ENCODE measurements at regions not wholly inside any gene's neighbourhood (a gene's known extent, or its start where the extent isn't known, plus 50 kb on each side); places are given as distances from the start of the nearest gene placed in this dataset.

DNA sequence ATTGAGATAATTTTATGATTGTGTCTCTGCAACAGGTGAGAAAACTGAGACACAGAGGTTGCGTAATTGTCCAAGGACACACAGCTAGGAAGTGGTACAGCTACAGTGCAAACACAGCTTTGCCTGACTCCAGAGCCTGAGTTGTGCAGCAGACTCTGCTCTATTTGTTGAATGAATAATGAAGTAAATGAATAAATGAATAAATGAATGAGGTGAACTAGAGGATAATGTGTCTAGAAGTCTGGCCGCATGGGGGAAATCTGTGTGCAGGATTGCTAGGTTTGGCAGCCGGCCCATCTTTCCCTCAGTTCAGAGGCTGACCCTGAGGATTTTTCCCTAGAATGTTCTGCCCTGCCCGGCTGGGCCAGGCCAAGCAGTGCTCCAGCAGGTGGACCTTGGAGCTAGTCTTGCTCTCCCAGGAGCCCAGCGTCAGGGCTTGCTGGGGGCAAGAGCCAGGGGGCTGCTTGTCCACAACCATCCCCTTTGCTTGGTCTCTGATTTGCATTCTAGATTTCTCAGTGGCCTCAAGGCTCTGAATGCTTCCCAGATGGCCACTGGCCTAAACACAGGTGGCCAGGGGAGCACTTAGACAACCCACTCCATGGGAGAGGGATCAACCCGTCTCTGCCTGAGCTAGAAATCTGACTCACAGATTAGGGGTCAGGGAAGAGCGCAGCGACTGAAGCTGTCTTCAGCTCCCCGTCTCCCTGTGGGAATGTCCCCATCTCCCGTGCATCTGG lies 225.2 kb downstream of the C12orf75 start:
- no peaks in the 10 kb centered on the region for H3K27me3 ChIP-seq (ENCODE audit: control insufficient read depth in 2 of 2, insufficient read depth in 1 of 2, low read length in 1 of 2)
- WGBS: 95% methylated on average over 10 of the region's 10 CpGs
- no peak for DNase-seq (ENCODE audit: low read depth in 6 of 9, low spot score in 9 of 9)
- no peaks in the 10 kb centered on the region for H3K36me3 ChIP-seq (ENCODE audit: control insufficient read depth in 2 of 2, insufficient read depth in 2 of 2, low read length in 1 of 2)
- H3K4me1 ChIP-seq (ENCODE audit: control insufficient read depth in 2 of 2, insufficient read depth in 2 of 2, low read length in 2 of 2): no peaks in the 10 kb centered on the region
- no peaks in the 10 kb centered on the region for H3K9me3 ChIP-seq (ENCODE audit: control insufficient read depth in 2 of 2, insufficient read depth in 1 of 2, low read length in 1 of 2)
- no peak overlapping the region for H3K4me3 ChIP-seq (ENCODE audit: low read length in 2 of 2)
- H3K27ac ChIP-seq (ENCODE audit: low read depth in 1 of 2, low read length in 1 of 2): no peak overlapping the region

DNA sequence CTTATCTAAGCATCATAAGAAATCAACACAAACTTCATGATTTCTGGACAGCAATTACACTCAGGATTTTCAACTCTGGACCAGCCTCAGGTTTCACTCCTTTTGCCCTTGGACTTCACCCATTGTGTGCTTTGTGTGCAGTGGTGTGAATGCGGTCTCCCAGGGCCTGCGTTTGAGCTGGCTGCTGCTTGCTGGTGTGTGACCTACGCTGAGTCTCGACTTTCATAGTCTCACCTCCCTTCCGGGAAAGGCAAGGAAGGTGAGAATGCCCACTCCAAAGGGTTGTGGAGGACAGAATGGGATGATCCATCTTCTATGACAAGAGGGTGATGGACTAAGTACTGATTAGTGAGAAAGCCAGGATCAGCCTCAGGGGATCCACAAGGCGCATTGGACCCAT lies 228.8 kb downstream of the C12orf75 start:
- H3K4me3 ChIP-seq (ENCODE audit: low read length in 2 of 2): no peak overlapping the region
- 95% methylated on average over 6 of the region's 6 CpGs for WGBS
- H3K27ac ChIP-seq (ENCODE audit: low read depth in 1 of 2, low read length in 1 of 2): no peak overlapping the region
- H3K27me3 ChIP-seq (ENCODE audit: control insufficient read depth in 2 of 2, insufficient read depth in 1 of 2, low read length in 1 of 2): no peaks in the 10 kb centered on the region
- H3K36me3 ChIP-seq (ENCODE audit: control insufficient read depth in 2 of 2, insufficient read depth in 2 of 2, low read length in 1 of 2): no peaks in the 10 kb centered on the region
- DNase-seq (ENCODE audit: low read depth in 6 of 9, low spot score in 9 of 9): no peak
- H3K4me1 ChIP-seq (ENCODE audit: control insufficient read depth in 2 of 2, insufficient read depth in 2 of 2, low read length in 2 of 2): no peaks in the 10 kb centered on the region
- no peaks in the 10 kb centered on the region for H3K9me3 ChIP-seq (ENCODE audit: control insufficient read depth in 2 of 2, insufficient read depth in 1 of 2, low read length in 1 of 2)

DNA sequence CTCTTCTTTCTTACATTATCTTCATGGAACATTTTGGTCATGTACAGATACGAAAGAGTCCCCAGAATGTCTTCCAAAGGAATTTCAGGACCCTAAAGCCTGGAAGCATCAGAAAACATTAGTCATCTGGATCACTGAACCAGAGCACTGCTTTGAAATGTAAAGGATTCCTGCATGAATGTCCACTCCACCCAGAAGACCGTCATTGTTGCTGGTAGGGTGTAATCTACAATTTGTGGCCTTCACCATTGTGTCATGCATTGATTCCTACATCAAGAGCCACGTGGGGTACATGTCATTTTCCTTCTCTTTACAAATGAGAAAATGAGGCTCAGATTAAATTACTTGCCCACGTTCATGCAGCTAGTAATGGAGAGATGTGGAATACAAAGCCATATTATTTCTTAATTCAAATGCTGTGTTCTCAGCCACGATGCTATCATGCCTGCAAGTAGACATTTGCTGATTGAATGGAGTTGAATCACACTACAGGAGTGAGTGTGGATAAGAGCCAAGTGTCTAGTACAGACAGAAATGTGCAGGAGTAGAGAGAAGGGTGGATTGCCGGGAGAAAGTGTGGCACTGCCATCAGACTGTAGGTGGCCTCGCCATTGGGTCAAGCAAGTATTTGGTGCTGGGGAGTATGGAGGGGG lies 231.2 kb downstream of the C12orf75 start:
- no peaks in the 10 kb centered on the region for H3K4me1 ChIP-seq (ENCODE audit: control insufficient read depth in 2 of 2, insufficient read depth in 2 of 2, low read length in 2 of 2)
- H3K27me3 ChIP-seq (ENCODE audit: control insufficient read depth in 2 of 2, insufficient read depth in 1 of 2, low read length in 1 of 2): no peaks in the 10 kb centered on the region
- H3K27ac ChIP-seq (ENCODE audit: low read depth in 1 of 2, low read length in 1 of 2): no peak overlapping the region
- WGBS: 81% methylated on average over 7 of the region's 7 CpGs
- H3K4me3 ChIP-seq (ENCODE audit: low read length in 2 of 2): no peak overlapping the region
- no peak for DNase-seq (ENCODE audit: low read depth in 6 of 9, low spot score in 9 of 9)
- H3K36me3 ChIP-seq (ENCODE audit: control insufficient read depth in 2 of 2, insufficient read depth in 2 of 2, low read length in 1 of 2): no peaks in the 10 kb centered on the region
- H3K9me3 ChIP-seq (ENCODE audit: control insufficient read depth in 2 of 2, insufficient read depth in 1 of 2, low read length in 1 of 2): no peaks in the 10 kb centered on the region

DNA sequence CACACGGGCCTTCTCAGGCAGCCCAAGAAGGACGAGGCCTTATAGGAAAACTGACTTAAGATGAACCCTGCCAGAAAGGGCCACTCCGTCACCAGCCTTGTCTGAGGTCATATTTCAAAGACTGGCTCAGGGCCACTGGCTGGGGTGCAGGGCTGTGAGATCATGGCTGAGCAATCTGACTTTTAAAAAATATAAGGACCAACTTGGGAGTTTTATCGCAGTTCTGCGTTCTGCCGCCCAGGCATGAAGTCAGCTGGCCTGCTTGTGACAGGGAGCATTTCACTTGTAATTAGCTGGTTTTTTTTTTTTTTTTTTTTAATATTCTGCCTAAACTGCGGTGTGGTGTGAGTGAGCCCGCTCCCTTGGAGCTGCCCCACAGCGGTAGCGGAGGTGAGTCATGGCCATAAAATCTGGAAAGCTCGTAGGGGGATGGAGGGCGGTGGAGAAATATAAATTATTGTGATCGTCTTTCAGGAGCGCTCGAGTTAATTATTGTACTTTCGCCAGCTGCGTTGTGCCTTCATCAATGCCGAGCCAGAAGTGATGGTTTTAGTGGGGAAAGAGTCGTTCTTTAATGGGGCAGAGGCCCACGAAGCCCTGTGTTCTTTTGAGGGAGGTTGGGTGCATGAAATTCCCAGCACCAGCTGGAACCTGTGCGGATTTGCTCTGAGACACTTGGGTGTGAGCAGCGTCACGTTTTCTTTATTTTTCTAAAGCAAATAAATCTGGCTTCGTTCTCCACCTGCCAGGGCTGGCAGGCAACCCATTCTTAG lies 231.9 kb downstream of the C12orf75 start:
- WGBS: 89% methylated on average over 24 of the region's 24 CpGs
- DNase-seq (ENCODE audit: low read depth in 6 of 9, low spot score in 9 of 9): peak in 1 of 9 donors; percentile 0
- Histone ChIP-seq H3K9me3 (ENCODE audit: control insufficient read depth in 2 of 2, insufficient read depth in 1 of 2, low read length in 1 of 2) (no peaks in the 10 kb centered on the region), H3K4me1 (ENCODE audit: control insufficient read depth in 2 of 2, insufficient read depth in 2 of 2, low read length in 2 of 2) (no peaks in the 10 kb centered on the region), H3K4me3 (ENCODE audit: low read length in 2 of 2) (no peak overlapping the region), H3K27ac (ENCODE audit: low read depth in 1 of 2, low read length in 1 of 2) (peak overlapping the region; percentile 16 to 19), H3K27me3 (ENCODE audit: control insufficient read depth in 2 of 2, insufficient read depth in 1 of 2, low read length in 1 of 2) (no peaks in the 10 kb centered on the region), H3K36me3 (ENCODE audit: control insufficient read depth in 2 of 2, insufficient read depth in 2 of 2, low read length in 1 of 2) (no peaks in the 10 kb centered on the region)

DNA sequence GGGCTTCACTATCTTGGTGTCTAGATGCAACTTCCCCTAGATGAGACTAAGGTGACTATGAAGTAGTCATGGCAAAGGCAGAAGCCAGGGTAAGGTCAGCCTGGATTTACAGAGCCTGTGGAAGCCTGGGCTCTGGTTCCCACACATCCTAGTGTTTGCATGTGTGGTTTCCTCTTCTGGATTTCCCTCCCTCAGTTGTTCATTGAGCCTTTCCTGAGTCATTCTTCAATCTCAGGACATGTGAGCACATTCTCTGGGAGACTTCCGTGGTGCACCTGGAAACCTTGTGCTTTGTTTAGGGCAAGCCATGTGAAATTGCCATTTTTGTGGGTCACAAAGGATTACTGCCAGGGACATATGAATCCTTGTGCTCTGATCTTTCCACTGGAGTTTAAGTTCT lies 236.6 kb downstream of the C12orf75 start:
- Histone ChIP-seq H3K27ac (ENCODE audit: low read depth in 1 of 2, low read length in 1 of 2) (no peak overlapping the region), H3K4me1 (ENCODE audit: control insufficient read depth in 2 of 2, insufficient read depth in 2 of 2, low read length in 2 of 2) (no peaks in the 10 kb centered on the region), H3K27me3 (ENCODE audit: control insufficient read depth in 2 of 2, insufficient read depth in 1 of 2, low read length in 1 of 2) (no peaks in the 10 kb centered on the region), H3K36me3 (ENCODE audit: control insufficient read depth in 2 of 2, insufficient read depth in 2 of 2, low read length in 1 of 2) (no peaks in the 10 kb centered on the region), H3K9me3 (ENCODE audit: control insufficient read depth in 2 of 2, insufficient read depth in 1 of 2, low read length in 1 of 2) (no peaks in the 10 kb centered on the region), H3K4me3 (ENCODE audit: low read length in 2 of 2) (no peak overlapping the region)
- 74% methylated on average over 1 of the region's 1 CpG for WGBS
- DNase-seq (ENCODE audit: low read depth in 6 of 9, low spot score in 9 of 9): no peak

DNA sequence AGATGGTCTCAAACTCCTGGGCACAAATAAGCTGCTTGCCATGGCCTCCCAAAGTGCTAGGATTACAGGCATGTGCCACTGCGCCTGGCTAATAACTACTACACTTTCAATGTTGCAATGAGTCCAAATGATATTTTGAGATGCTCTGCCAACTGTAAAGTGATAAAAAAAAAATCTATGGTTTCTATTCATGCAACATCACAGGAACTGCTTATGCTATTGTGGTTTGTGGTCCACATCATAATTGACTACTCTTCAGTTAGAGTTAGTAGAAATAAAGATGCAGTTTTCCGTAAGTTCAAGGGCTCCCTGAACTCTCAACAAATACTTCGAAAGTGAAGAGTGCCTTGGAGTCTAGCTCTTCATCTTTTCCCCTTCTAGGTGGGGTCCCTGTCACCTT lies 239.4 kb downstream of the C12orf75 start:
- WGBS: 88% methylated on average over 3 of the region's 3 CpGs
- Histone ChIP-seq H3K27ac (ENCODE audit: low read depth in 1 of 2, low read length in 1 of 2) (no peak overlapping the region), H3K4me3 (ENCODE audit: low read length in 2 of 2) (no peak overlapping the region), H3K4me1 (ENCODE audit: control insufficient read depth in 2 of 2, insufficient read depth in 2 of 2, low read length in 2 of 2) (no peaks in the 10 kb centered on the region), H3K36me3 (ENCODE audit: control insufficient read depth in 2 of 2, insufficient read depth in 2 of 2, low read length in 1 of 2) (no peaks in the 10 kb centered on the region), H3K27me3 (ENCODE audit: control insufficient read depth in 2 of 2, insufficient read depth in 1 of 2, low read length in 1 of 2) (no peaks in the 10 kb centered on the region), H3K9me3 (ENCODE audit: control insufficient read depth in 2 of 2, insufficient read depth in 1 of 2, low read length in 1 of 2) (no peaks in the 10 kb centered on the region)
- DNase-seq (ENCODE audit: low read depth in 6 of 9, low spot score in 9 of 9): no peak

DNA sequence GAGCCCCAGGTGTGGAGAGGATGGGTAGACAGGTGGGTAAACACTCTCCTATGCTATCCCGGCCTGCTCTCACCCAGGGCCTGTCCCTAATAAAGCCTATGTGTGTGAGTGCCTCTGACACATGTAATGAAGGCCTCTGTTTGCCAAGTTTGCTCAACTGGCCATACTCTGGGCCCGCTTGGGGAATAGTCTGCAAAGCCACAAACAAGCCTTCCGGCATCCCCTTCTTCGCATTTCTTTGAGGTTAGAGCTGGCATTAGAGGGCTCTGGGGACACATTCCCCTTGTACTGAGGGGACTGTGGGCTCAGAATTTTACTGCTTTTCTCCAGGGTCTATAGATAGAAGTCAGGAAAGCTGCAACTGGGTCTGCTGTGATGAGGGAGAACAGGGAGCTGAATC lies 240.5 kb downstream of the C12orf75 start:
- H3K27ac ChIP-seq (ENCODE audit: low read depth in 1 of 2, low read length in 1 of 2): no peak overlapping the region
- no peak overlapping the region for H3K4me3 ChIP-seq (ENCODE audit: low read length in 2 of 2)
- no peak for DNase-seq (ENCODE audit: low read depth in 6 of 9, low spot score in 9 of 9)
- 95% methylated on average over 4 of the region's 4 CpGs for WGBS
- no peaks in the 10 kb centered on the region for H3K9me3 ChIP-seq (ENCODE audit: control insufficient read depth in 2 of 2, insufficient read depth in 1 of 2, low read length in 1 of 2)
- no peaks in the 10 kb centered on the region for H3K4me1 ChIP-seq (ENCODE audit: control insufficient read depth in 2 of 2, insufficient read depth in 2 of 2, low read length in 2 of 2)
- H3K36me3 ChIP-seq (ENCODE audit: control insufficient read depth in 2 of 2, insufficient read depth in 2 of 2, low read length in 1 of 2): no peaks in the 10 kb centered on the region
- H3K27me3 ChIP-seq (ENCODE audit: control insufficient read depth in 2 of 2, insufficient read depth in 1 of 2, low read length in 1 of 2): no peaks in the 10 kb centered on the region

DNA sequence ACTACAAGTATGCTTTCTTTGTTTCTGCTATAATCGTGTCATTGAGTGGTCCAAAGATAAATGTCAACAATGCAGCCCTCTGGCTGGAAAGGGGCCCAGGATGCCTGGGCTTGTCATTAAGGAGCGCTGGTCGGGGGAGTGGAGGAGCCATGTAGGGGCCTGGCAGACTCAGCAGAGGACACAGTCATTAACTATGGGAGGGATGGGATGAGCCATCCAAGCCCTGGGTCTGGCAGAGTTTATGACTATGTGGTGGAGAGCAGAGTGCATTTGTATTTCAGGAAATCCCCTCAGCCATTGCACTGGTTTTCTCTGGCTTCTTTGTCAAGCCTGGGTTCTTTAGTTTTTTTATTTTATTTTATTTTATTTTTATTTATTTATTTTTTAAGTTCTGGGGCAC lies 243.1 kb downstream of the C12orf75 start:
- H3K4me1 ChIP-seq (ENCODE audit: control insufficient read depth in 2 of 2, insufficient read depth in 2 of 2, low read length in 2 of 2): no peaks in the 10 kb centered on the region
- 92% methylated on average over 3 of the region's 3 CpGs for WGBS
- DNase-seq (ENCODE audit: low read depth in 6 of 9, low spot score in 9 of 9): no peak
- no peaks in the 10 kb centered on the region for H3K9me3 ChIP-seq (ENCODE audit: control insufficient read depth in 2 of 2, insufficient read depth in 1 of 2, low read length in 1 of 2)
- H3K4me3 ChIP-seq (ENCODE audit: low read length in 2 of 2): no peak overlapping the region
- H3K36me3 ChIP-seq (ENCODE audit: control insufficient read depth in 2 of 2, insufficient read depth in 2 of 2, low read length in 1 of 2): no peaks in the 10 kb centered on the region
- H3K27me3 ChIP-seq (ENCODE audit: control insufficient read depth in 2 of 2, insufficient read depth in 1 of 2, low read length in 1 of 2): no peaks in the 10 kb centered on the region
- no peak overlapping the region for H3K27ac ChIP-seq (ENCODE audit: low read depth in 1 of 2, low read length in 1 of 2)

DNA sequence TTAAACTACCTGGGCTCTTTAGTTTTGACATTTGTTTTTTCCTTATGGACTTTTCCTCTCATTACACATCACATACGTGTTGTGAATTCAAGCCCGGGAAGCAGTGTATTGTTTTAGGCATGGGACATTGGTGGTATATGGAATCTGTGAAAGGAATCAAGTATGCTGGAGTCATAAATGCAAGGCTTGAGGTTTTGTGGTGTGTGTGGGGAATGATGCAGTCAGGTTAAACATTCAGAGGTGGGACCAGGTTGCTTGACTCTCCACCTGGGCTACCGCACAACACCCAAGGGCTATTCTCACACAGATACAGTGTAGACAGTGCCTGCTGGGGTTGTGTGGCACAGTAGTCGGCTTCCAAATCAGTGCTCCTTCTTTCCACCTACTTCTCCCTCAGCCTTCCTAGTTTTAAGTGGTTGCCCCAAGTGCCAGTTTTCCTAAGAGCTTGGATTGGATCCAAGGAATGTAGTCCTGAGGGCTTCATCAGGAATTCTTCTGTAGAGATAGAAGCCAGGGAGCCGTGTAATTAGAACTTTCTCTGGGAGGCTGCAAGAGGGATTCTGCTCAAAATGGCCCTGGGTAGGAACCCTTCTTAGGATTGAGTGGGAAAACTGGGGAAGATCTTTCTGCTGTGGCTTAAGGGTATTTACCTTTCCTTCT lies 243.7 kb downstream of the C12orf75 start:
- WGBS: 97% methylated on average over 5 of the region's 5 CpGs
- H3K36me3 ChIP-seq (ENCODE audit: control insufficient read depth in 2 of 2, insufficient read depth in 2 of 2, low read length in 1 of 2): no peaks in the 10 kb centered on the region
- no peak overlapping the region for H3K27ac ChIP-seq (ENCODE audit: low read depth in 1 of 2, low read length in 1 of 2)
- H3K4me1 ChIP-seq (ENCODE audit: control insufficient read depth in 2 of 2, insufficient read depth in 2 of 2, low read length in 2 of 2): no peaks in the 10 kb centered on the region
- no peaks in the 10 kb centered on the region for H3K9me3 ChIP-seq (ENCODE audit: control insufficient read depth in 2 of 2, insufficient read depth in 1 of 2, low read length in 1 of 2)
- DNase-seq (ENCODE audit: low read depth in 6 of 9, low spot score in 9 of 9): no peak
- no peak overlapping the region for H3K4me3 ChIP-seq (ENCODE audit: low read length in 2 of 2)
- H3K27me3 ChIP-seq (ENCODE audit: control insufficient read depth in 2 of 2, insufficient read depth in 1 of 2, low read length in 1 of 2): no peaks in the 10 kb centered on the region
